ENCODE measurements at regions not wholly inside any gene's neighbourhood (a gene's known extent, or its start where the extent isn't known, plus 50 kb on each side); places are given as distances from the start of the nearest gene placed in this dataset.

GRCh38 chr13:108156749-108157148, 58.6 kb downstream of the LIG4 start:
- Mint-ChIP-seq H3K27me3 (no peaks in the 10 kb centered on the region), H3K4me1 (no peaks in the 10 kb centered on the region), H3K9me3 (peaks cover 2% of the 10 kb centered on the region), H3K4me3 (no peak overlapping the region), H3K36me3 (no peaks in the 10 kb centered on the region), H3K27ac (no peak overlapping the region)
- no peak for ATAC-seq

- H3K36me3 Mint-ChIP-seq: no peaks in the 10 kb centered on the region
- no peak overlapping the region for H3K4me3 Mint-ChIP-seq
- H3K9me3 Mint-ChIP-seq: peaks cover 2% of the 10 kb centered on the region
- no peak for ATAC-seq
- H3K27ac Mint-ChIP-seq: no peak overlapping the region
- no peaks in the 10 kb centered on the region for H3K4me1 Mint-ChIP-seq
- peaks cover 8% of the 10 kb centered on the region for H3K27me3 Mint-ChIP-seq
Observed at GRCh38 chr13:108155185-108156106, 59.9 kb downstream of the LIG4 start.

- H3K4me3 Mint-ChIP-seq: no peak overlapping the region
- H3K9me3 Mint-ChIP-seq: peaks cover 2% of the 10 kb centered on the region
- H3K27me3 Mint-ChIP-seq: peaks cover 9% of the 10 kb centered on the region
- ATAC-seq: no peak
- no peaks in the 10 kb centered on the region for H3K4me1 Mint-ChIP-seq
- no peaks in the 10 kb centered on the region for H3K36me3 Mint-ChIP-seq
- H3K27ac Mint-ChIP-seq: no peak overlapping the region
Observed at GRCh38 chr13:108154421-108154858, 60.9 kb downstream of the LIG4 start.

GRCh38 chr13:108146642-108147041, 68.7 kb downstream of the LIG4 start:
- H3K36me3 Mint-ChIP-seq: no peaks in the 10 kb centered on the region
- H3K27me3 Mint-ChIP-seq: peaks cover 27% of the 10 kb centered on the region
- H3K27ac Mint-ChIP-seq: no peak overlapping the region
- no peaks in the 10 kb centered on the region for H3K4me1 Mint-ChIP-seq
- no peak for ATAC-seq
- no peaks in the 10 kb centered on the region for H3K9me3 Mint-ChIP-seq
- no peak overlapping the region for H3K4me3 Mint-ChIP-seq

- no peak for ATAC-seq
- Mint-ChIP-seq H3K4me3 (no peak overlapping the region), H3K36me3 (no peaks in the 10 kb centered on the region), H3K27ac (no peak overlapping the region), H3K4me1 (no peaks in the 10 kb centered on the region), H3K9me3 (no peaks in the 10 kb centered on the region), H3K27me3 (peaks cover 8% of the 10 kb centered on the region)
Observed at GRCh38 chr13:108142702-108143436, 72.5 kb downstream of the LIG4 start.

GRCh38 chr13:108137176-108137575, 78.2 kb downstream of the LIG4 start:
- no peak overlapping the region for H3K27ac Mint-ChIP-seq
- ATAC-seq: no peak
- H3K4me1 Mint-ChIP-seq: no peaks in the 10 kb centered on the region

GRCh38 chr13:108127406-108127805, 87.9 kb downstream of the LIG4 start:
- Mint-ChIP-seq H3K9me3 (no peaks in the 10 kb centered on the region), H3K4me3 (no peak overlapping the region), H3K36me3 (no peaks in the 10 kb centered on the region), H3K27ac (no peak overlapping the region), H3K4me1 (no peaks in the 10 kb centered on the region), H3K27me3 (peaks cover 15% of the 10 kb centered on the region)
- ATAC-seq: no peak

More at GRCh38 chr13:108137176-108137575, 78.2 kb downstream of the LIG4 start:
- Mint-ChIP-seq H3K9me3 (no peaks in the 10 kb centered on the region), H3K36me3 (no peaks in the 10 kb centered on the region), H3K4me3 (no peak overlapping the region), H3K27me3 (peaks cover 9% of the 10 kb centered on the region)

- Mint-ChIP-seq H3K4me3 (no peak overlapping the region), H3K4me1 (peaks cover 2% of the 10 kb centered on the region), H3K27me3 (peaks cover 18% of the 10 kb centered on the region), H3K27ac (no peak overlapping the region), H3K9me3 (no peaks in the 10 kb centered on the region), H3K36me3 (no peaks in the 10 kb centered on the region)
- ATAC-seq: no peak
Observed at GRCh38 chr13:108126056-108126455, 89.3 kb downstream of the LIG4 start.

GRCh38 chr13:108121406-108121805, 93.9 kb downstream of the LIG4 start:
- Mint-ChIP-seq H3K9me3 (peaks cover 3% of the 10 kb centered on the region), H3K4me3 (no peak overlapping the region), H3K4me1 (peaks cover 10% of the 10 kb centered on the region), H3K27ac (no peak overlapping the region), H3K36me3 (no peaks in the 10 kb centered on the region), H3K27me3 (peaks cover 6% of the 10 kb centered on the region)
- no peak for ATAC-seq

GRCh38 chr13:108120856-108121255, 94.5 kb downstream of the LIG4 start:
- peaks cover 6% of the 10 kb centered on the region for H3K27me3 Mint-ChIP-seq
- no peak overlapping the region for H3K4me3 Mint-ChIP-seq
- H3K27ac Mint-ChIP-seq: no peak overlapping the region
- H3K9me3 Mint-ChIP-seq: peaks cover 3% of the 10 kb centered on the region
- ATAC-seq: no peak
- peaks cover 10% of the 10 kb centered on the region for H3K4me1 Mint-ChIP-seq
- no peaks in the 10 kb centered on the region for H3K36me3 Mint-ChIP-seq

GRCh38 chr13:108120302-108120701, 95.0 kb downstream of the LIG4 start:
- no peak for ATAC-seq
- no peaks in the 10 kb centered on the region for H3K36me3 Mint-ChIP-seq
- H3K9me3 Mint-ChIP-seq: peaks cover 3% of the 10 kb centered on the region
- no peak overlapping the region for H3K4me3 Mint-ChIP-seq
- H3K27me3 Mint-ChIP-seq: peaks cover 6% of the 10 kb centered on the region
- H3K27ac Mint-ChIP-seq: no peak overlapping the region
- H3K4me1 Mint-ChIP-seq: peaks cover 10% of the 10 kb centered on the region

GRCh38 chr13:108115738-108116137, 99.6 kb downstream of the LIG4 start:
- no peaks in the 10 kb centered on the region for H3K27me3 Mint-ChIP-seq
- ATAC-seq: no peak
- H3K36me3 Mint-ChIP-seq: no peaks in the 10 kb centered on the region
- peaks cover 5% of the 10 kb centered on the region for H3K4me1 Mint-ChIP-seq
- no peak overlapping the region for H3K27ac Mint-ChIP-seq
- H3K9me3 Mint-ChIP-seq: peaks cover 6% of the 10 kb centered on the region
- no peak overlapping the region for H3K4me3 Mint-ChIP-seq

- H3K4me1 Mint-ChIP-seq: no peaks in the 10 kb centered on the region
- H3K27ac Mint-ChIP-seq: no peak overlapping the region
- ATAC-seq: no peak
- H3K9me3 Mint-ChIP-seq: peaks cover 3% of the 10 kb centered on the region
- no peak overlapping the region for H3K4me3 Mint-ChIP-seq
- no peaks in the 10 kb centered on the region for H3K36me3 Mint-ChIP-seq
- no peaks in the 10 kb centered on the region for H3K27me3 Mint-ChIP-seq
Observed at GRCh38 chr13:108113407-108113806, 101.9 kb downstream of the LIG4 start.

- Mint-ChIP-seq H3K4me1 (no peaks in the 10 kb centered on the region), H3K9me3 (peaks cover 6% of the 10 kb centered on the region), H3K36me3 (no peaks in the 10 kb centered on the region), H3K4me3 (no peak overlapping the region), H3K27me3 (no peaks in the 10 kb centered on the region), H3K27ac (no peak overlapping the region)
- ATAC-seq: no peak
Observed at GRCh38 chr13:108104736-108105135, 110.6 kb downstream of the LIG4 start.

- H3K27me3 Mint-ChIP-seq: peaks cover 15% of the 10 kb centered on the region
- H3K27ac Mint-ChIP-seq: no peak overlapping the region
- no peaks in the 10 kb centered on the region for H3K36me3 Mint-ChIP-seq
- peaks cover 6% of the 10 kb centered on the region for H3K9me3 Mint-ChIP-seq
- no peaks in the 10 kb centered on the region for H3K4me1 Mint-ChIP-seq
- no peak overlapping the region for H3K4me3 Mint-ChIP-seq
- no peak for ATAC-seq
Observed at GRCh38 chr13:108102771-108103170, 112.6 kb downstream of the LIG4 start.
